BLaER1 treated with 17β-estradiol and CSF1 and Interleukin-3, amounts not matched to agents 10 nM and 100 nM (cell line): ENCODE measurements at regions not wholly inside any gene's neighbourhood (a gene's known extent, or its start where the extent isn't known, plus 50 kb on each side); places are given as distances from the start of the nearest gene placed in this dataset.

Experiments
- H3K27ac ChIP-seq, 11 experiments: shearing (Covaris generic); formaldehyde crosslinking; 2 replicates each; pipeline ENCODE4 v1.8.1; 2022
- H3K27me3 ChIP-seq, 11 experiments: shearing (Covaris generic); formaldehyde crosslinking; 2 replicates each; pipeline ENCODE4 v1.8.1; 2022
- H3K36me3 ChIP-seq, 11 experiments: shearing (Covaris generic); formaldehyde crosslinking; 2 replicates each; pipeline ENCODE4 v1.8.1; 2022
- H3K4me1 ChIP-seq, 10 experiments: shearing (Covaris generic); formaldehyde crosslinking; 2 replicates each; pipeline ENCODE4 v1.8.1; 2022
- H3K4me2 ChIP-seq, 11 experiments: shearing (Covaris generic); formaldehyde crosslinking; 2 replicates each; pipeline ENCODE4 v1.8.1; 2022
- H3K4me3 ChIP-seq, 10 experiments: shearing (Covaris generic); formaldehyde crosslinking; 2 replicates each; pipeline ENCODE4 v1.8.1; 2022
- H3K9ac ChIP-seq, 11 experiments: shearing (Covaris generic); formaldehyde crosslinking; 2 replicates each; pipeline ENCODE4 v1.8.1; 2022
- H3K9me3 ChIP-seq, 11 experiments: shearing (Covaris generic); formaldehyde crosslinking; replicated peaks in 1 of 11; 2 replicates each; pipeline ENCODE4 v1.8.1; 2022
- H4K20me1 ChIP-seq, 11 experiments: shearing (Covaris generic); formaldehyde crosslinking; 2 replicates each; pipeline ENCODE4 v1.8.1; 2022
- Cebpa-rat ChIP-seq, 11 experiments: shearing (Covaris generic); IDR thresholded peaks; 2 replicates each; pipeline ENCODE4 v1.8.1; 2022

DNA sequence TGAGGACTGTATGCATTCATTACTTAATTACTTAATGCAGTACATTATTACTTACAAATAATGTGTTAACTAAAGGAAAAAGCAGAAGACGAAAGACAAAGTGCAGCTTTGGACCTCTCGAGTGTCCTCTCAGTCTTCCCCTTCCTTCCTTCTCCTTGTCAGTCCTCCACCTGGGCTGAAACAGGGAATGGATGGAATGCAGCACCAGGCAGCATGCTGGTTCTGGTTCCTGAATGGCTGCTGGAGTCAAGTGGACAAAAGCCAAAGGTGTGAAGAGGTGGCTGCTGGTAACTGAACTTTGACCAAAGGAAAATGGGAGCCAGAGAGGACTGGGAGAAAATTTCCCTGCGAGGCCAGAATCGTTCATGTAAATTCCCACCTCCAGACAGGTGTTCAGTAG is 179.5 kb downstream of the GPAM start:
- Histone ChIP-seq H4K20me1 (no peaks in the 10 kb centered on the region), H3K4me2 (no peak overlapping the region), H3K9me3 (no peaks in the 10 kb centered on the region), H3K9ac (no peak overlapping the region), H3K27ac (no peak overlapping the region), H3K27me3 (no peaks in the 10 kb centered on the region), H3K4me3 (no peak overlapping the region), H3K4me1 (no peaks in the 10 kb centered on the region), H3K36me3 (no peaks in the 10 kb centered on the region)
- no peak for TF ChIP-seq Cebpa-rat (IDR thresholded peaks at IDR 0.05)

DNA sequence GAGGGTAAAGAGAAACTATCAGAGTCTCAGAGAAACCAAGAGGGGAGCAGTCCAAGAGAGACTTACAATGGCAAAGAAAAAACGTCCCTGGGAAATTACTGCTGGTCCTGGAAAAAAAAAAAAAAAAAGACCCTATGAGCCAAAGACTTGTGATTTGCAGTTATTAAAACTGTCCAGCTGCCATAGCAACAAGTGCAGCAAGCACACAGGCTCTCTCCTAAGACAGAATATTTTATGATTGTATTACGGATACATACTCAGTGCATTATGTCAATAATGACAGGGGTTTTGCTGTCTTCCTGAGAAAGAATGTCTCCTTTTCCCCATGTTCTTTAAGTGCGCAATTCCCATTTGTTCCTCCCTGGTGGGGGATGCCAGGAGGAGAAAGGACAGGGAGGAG is 178.5 kb downstream of the GPAM start:
- no peaks in the 10 kb centered on the region for H3K4me1 ChIP-seq
- no peaks in the 10 kb centered on the region for H4K20me1 ChIP-seq
- H3K27me3 ChIP-seq: no peaks in the 10 kb centered on the region
- no peak overlapping the region for H3K9ac ChIP-seq
- no peak overlapping the region for H3K4me2 ChIP-seq
- no peak for TF ChIP-seq Cebpa-rat (IDR thresholded peaks at IDR 0.05)
- H3K4me3 ChIP-seq: no peak overlapping the region
- H3K9me3 ChIP-seq: no peaks in the 10 kb centered on the region
- H3K27ac ChIP-seq: no peak overlapping the region
- H3K36me3 ChIP-seq: no peaks in the 10 kb centered on the region

DNA sequence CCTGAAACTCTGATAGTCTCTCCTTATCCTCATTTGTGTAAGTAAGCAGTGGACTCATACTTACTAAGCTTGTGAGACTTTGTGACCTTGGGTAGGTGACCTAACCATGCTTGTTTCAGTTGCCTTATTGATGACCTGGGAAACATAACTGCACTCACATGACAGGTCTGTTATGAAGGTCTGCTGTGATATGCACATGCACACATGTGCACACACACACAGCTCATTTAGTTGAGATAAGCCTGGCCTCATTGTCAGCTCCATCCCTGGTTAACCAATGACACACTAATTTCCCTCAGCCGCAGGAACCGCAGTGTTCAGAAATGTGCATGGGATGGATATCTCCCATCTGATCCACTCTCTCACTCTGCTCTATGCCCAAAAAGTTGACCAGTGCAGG is 177.2 kb downstream of the GPAM start:
- Histone ChIP-seq H3K9ac (no peak overlapping the region), H3K36me3 (no peaks in the 10 kb centered on the region), H3K27ac (no peak overlapping the region), H3K4me1 (no peaks in the 10 kb centered on the region), H3K9me3 (no peaks in the 10 kb centered on the region), H4K20me1 (no peaks in the 10 kb centered on the region), H3K27me3 (no peaks in the 10 kb centered on the region), H3K4me2 (no peak overlapping the region), H3K4me3 (no peak overlapping the region)
- TF ChIP-seq Cebpa-rat (IDR thresholded peaks at IDR 0.05): no peak

DNA sequence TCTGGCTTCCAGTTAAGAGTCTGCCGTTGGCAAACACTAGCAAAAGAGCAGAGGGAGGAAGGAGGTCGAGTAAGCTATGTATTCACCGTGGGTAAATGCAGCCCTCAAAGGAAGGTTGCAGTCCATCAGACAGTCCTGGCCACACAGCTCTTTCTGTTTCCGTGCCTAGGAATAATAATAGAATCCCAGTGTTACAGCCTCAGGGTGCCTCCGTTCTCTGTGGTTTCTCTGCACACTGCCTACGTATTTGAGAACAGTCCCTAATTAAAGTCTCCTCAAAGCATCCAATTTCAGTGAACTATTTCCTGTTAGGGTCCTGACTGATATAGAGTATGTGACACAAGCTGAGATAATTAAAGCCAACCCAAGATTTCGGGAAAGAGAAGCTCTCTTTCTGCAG is 176.7 kb downstream of the GPAM start:
- no peak overlapping the region for H3K4me3 ChIP-seq
- no peaks in the 10 kb centered on the region for H3K9me3 ChIP-seq
- TF ChIP-seq Cebpa-rat (IDR thresholded peaks at IDR 0.05): no peak
- no peak overlapping the region for H3K9ac ChIP-seq
- H3K36me3 ChIP-seq: no peaks in the 10 kb centered on the region
- H4K20me1 ChIP-seq: no peaks in the 10 kb centered on the region
- H3K27ac ChIP-seq: no peak overlapping the region
- H3K4me1 ChIP-seq: no peaks in the 10 kb centered on the region
- no peaks in the 10 kb centered on the region for H3K27me3 ChIP-seq
- H3K4me2 ChIP-seq: no peak overlapping the region

DNA sequence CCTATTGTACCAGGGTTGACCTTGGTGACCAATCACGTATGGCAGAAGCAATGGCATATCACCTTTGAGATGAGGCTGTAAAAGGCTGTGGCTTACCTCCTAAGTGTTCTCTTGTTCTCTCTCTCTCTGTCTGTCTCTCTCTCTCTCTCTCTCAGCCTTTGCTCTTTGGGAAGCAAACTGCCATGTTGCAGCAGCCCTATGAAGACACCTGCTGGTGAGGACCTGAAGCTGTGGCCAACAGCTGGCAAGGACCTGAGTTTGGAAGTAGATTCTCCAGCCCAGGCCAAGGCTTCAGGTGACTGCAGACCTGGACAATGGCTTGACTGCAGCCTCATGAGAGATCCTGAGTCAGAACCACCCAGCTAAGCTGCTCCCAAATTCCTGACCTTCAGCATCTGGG is 161.4 kb downstream of the GPAM start:
- H3K27me3 ChIP-seq: no peaks in the 10 kb centered on the region
- H3K9ac ChIP-seq: no peak overlapping the region
- no peak overlapping the region for H3K27ac ChIP-seq
- no peak for TF ChIP-seq Cebpa-rat (IDR thresholded peaks at IDR 0.05)
- no peak overlapping the region for H3K4me3 ChIP-seq
- H3K36me3 ChIP-seq: no peaks in the 10 kb centered on the region
- no peaks in the 10 kb centered on the region for H4K20me1 ChIP-seq
- no peak overlapping the region for H3K4me2 ChIP-seq
- no peaks in the 10 kb centered on the region for H3K9me3 ChIP-seq
- no peaks in the 10 kb centered on the region for H3K4me1 ChIP-seq

DNA sequence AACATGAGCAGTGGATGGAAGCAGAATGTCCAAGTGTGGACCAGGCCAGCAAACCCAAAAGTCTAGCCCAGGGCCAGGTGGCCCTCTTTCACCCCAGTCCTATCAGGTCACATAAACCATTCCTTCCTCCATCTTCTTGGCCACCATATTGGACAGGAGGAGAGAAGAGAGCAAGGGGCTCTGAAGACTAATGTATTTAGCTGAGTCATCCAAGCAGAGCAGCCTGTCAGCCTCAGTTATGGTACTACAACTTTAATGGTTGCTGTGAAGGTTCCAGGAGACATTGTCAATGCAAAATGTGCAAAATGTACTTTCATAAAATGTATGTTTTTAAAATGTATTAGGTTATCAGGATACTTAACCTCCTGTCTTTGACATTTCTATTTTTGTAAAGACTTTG is 159.5 kb downstream of the GPAM start:
- no peaks in the 10 kb centered on the region for H3K36me3 ChIP-seq
- H3K4me2 ChIP-seq: no peak overlapping the region
- no peaks in the 10 kb centered on the region for H4K20me1 ChIP-seq
- TF ChIP-seq Cebpa-rat (IDR thresholded peaks at IDR 0.05): no peak
- peaks cover 2 to 9% (median 6%) of the 10 kb centered on the region in 11 experiments; a peak in 18 of 22 replicates for H3K9me3 ChIP-seq
- no peaks in the 10 kb centered on the region for H3K27me3 ChIP-seq
- no peaks in the 10 kb centered on the region for H3K4me1 ChIP-seq
- no peak overlapping the region for H3K27ac ChIP-seq
- H3K9ac ChIP-seq: no peak overlapping the region
- no peak overlapping the region for H3K4me3 ChIP-seq

DNA sequence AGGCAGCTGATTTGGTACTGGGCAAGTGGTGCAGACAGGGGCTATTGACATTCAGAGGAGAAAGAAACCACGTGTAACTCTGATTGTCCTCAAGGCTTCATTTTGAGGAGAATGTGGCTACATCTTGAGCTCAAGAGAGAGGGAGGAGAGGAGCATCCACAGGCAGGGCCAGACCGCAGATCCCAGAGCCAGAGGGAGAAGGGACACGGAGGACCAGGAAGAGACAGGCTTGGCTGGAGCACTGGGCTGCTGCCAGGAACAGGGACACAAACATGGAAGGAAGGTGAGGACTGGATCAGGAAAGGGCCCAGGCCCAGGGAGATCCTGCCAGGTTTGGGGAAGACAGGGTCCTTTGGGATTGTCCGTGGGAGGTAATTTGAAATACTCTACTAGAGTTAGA is 158.3 kb downstream of the GPAM start:
- Histone ChIP-seq H3K9ac (no peak overlapping the region), H3K4me3 (no peak overlapping the region), H3K27me3 (no peaks in the 10 kb centered on the region), H3K9me3 (peaks cover 14 to 21% (median 18%) of the 10 kb centered on the region in 11 experiments), H4K20me1 (no peaks in the 10 kb centered on the region), H3K4me2 (no peak overlapping the region), H3K27ac (no peak overlapping the region), H3K36me3 (no peaks in the 10 kb centered on the region), H3K4me1 (no peaks in the 10 kb centered on the region)
- TF ChIP-seq Cebpa-rat (IDR thresholded peaks at IDR 0.05): no peak

DNA sequence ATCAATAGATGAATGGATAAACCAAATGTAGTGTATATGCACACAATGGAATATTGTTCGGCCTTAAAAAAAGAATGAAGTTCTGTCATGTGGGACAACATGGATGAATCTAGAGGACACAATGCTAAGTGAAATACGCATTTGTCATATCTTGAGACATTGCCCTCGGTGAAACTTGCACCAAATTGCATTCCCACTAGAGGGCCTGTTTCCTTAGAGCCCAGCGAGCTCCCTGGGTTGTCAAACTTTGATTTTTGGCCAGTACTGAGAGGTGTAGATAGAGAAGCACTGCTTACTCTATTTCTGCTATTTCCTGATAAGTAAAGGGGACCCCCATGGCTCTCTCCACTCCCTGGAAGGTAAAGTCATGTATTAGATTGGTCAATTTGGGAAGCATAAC is 157.1 kb downstream of the GPAM start:
- Histone ChIP-seq H3K9ac (no peak overlapping the region), H3K27ac (no peak overlapping the region), H4K20me1 (no peaks in the 10 kb centered on the region), H3K27me3 (no peaks in the 10 kb centered on the region), H3K36me3 (no peaks in the 10 kb centered on the region), H3K4me2 (no peak overlapping the region), H3K9me3 (peaks cover 26 to 33% (median 29%) of the 10 kb centered on the region in 11 experiments), H3K4me3 (no peak overlapping the region), H3K4me1 (no peaks in the 10 kb centered on the region)
- TF ChIP-seq Cebpa-rat (IDR thresholded peaks at IDR 0.05): no peak

DNA sequence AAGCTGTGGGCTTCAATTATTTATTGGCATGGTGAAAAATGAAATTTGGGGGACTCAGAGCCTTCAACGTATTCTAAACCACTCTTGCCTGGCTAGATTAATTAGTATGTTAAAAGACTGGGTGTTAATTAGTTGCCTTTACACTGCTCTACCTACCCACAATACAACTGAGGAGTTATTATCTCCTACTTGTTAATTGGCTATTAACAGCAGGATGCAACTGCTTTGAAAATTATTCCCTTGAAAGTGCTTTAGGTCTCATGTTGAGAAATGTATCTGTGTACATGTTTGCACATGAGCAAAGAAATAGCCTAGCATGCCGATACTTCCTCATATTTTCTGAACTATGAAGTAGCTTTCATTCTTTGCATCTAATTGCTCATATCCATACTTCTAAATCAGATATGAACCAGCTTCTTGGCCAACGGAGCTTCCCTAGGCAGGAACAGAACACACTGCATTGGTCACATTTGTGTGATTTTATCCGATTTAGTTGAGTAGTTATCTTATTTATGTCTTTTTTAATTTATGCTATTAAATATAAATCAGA is 155.8 kb downstream of the GPAM start:
- no peak overlapping the region for H3K27ac ChIP-seq
- no peaks in the 10 kb centered on the region for H3K27me3 ChIP-seq
- H3K36me3 ChIP-seq: no peaks in the 10 kb centered on the region
- H3K9me3 ChIP-seq: peaks cover 36 to 45% (median 41%) of the 10 kb centered on the region in 11 experiments
- H4K20me1 ChIP-seq: no peaks in the 10 kb centered on the region
- TF ChIP-seq Cebpa-rat (IDR thresholded peaks at IDR 0.05): no peak
- H3K4me2 ChIP-seq: no peak overlapping the region
- no peaks in the 10 kb centered on the region for H3K4me1 ChIP-seq
- no peak overlapping the region for H3K9ac ChIP-seq
- H3K4me3 ChIP-seq: no peak overlapping the region

DNA sequence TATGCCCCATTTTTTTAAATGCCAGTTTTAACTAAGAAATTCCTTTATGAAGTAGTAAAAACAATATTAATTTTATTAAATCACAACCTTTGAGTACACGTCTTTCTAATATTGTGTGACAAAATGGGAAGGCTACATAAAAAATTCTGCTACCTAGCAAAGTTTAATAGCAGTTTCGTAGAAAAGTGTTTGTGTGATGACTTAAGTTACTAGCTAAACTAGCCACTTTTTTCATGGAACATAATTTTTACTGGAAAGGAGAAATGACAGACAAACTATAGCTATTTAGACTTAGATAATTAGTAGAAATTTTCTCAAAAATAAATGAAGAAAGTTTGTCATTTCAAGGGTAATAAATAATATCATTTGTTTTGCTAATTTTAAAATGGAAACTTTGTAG is 153.1 kb downstream of the GPAM start:
- Histone ChIP-seq H4K20me1 (no peaks in the 10 kb centered on the region), H3K36me3 (no peaks in the 10 kb centered on the region), H3K27me3 (no peaks in the 10 kb centered on the region), H3K4me1 (no peaks in the 10 kb centered on the region), H3K9me3 (peaks cover 36 to 54% (median 46%) of the 10 kb centered on the region in 11 experiments), H3K9ac (no peak overlapping the region), H3K4me2 (no peak overlapping the region), H3K27ac (no peak overlapping the region), H3K4me3 (no peak overlapping the region)
- TF ChIP-seq Cebpa-rat (IDR thresholded peaks at IDR 0.05): no peak
